Testis (tissue), 2 donors: ENCODE measurements at regions not wholly inside any gene's neighbourhood (a gene's known extent, or its start where the extent isn't known, plus 50 kb on each side); places are given as distances from the start of the nearest gene placed in this dataset.

Source experiments
- POLR2A ChIP-seq: fragments of 450-650 bp; IDR thresholded peaks from one replicate; pipeline ENCODE4 v1.6.1; 2017; ENCODE audit warnings: antibody characterized with exemption, mild to moderate bottlenecking, moderate library complexity
- TF ChIP-seq, protein P1 (sequence below), 3 experiments: fragments of 450-650 bp in 2 of 3; fragments of 200-600 bp in 1 of 3; sonication (generic) in 1 of 3; IDR thresholded peaks; one replicate each; pipeline ENCODE4 v1.5.1; 2016 to 2019; ENCODE audit warnings: antibody characterized with exemption in 3 of 3, mild to moderate bottlenecking in 2 of 3, moderate library complexity in 1 of 3

DNA sequence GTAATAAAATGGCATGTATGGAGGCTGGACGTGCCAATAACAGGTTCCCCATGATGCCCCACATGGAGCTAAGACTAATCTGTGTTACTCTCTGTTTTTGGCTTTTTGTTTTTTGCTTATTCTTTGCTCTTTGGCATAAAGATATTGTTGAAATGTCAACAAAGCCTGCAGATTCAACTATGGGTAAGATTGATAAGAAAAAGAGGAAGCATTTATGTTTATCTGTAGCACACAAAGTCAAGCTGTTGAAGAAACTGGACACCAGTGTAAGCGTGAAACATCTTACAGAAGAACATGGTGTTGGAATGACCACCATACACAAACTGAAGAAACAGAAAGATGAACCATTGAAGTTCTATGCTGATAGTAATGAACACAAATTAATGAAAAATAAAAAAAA lies 402.7 kb downstream of the LTN1 start:
- TF ChIP-seq, protein P1, sequence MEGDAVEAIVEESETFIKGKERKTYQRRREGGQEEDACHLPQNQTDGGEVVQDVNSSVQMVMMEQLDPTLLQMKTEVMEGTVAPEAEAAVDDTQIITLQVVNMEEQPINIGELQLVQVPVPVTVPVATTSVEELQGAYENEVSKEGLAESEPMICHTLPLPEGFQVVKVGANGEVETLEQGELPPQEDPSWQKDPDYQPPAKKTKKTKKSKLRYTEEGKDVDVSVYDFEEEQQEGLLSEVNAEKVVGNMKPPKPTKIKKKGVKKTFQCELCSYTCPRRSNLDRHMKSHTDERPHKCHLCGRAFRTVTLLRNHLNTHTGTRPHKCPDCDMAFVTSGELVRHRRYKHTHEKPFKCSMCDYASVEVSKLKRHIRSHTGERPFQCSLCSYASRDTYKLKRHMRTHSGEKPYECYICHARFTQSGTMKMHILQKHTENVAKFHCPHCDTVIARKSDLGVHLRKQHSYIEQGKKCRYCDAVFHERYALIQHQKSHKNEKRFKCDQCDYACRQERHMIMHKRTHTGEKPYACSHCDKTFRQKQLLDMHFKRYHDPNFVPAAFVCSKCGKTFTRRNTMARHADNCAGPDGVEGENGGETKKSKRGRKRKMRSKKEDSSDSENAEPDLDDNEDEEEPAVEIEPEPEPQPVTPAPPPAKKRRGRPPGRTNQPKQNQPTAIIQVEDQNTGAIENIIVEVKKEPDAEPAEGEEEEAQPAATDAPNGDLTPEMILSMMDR (IDR thresholded peaks at IDR 0.05), result no peak
- TF ChIP-seq POLR2A, result no peak
